ENCODE measurements at regions not wholly inside any gene's neighbourhood (a gene's known extent, or its start where the extent isn't known, plus 50 kb on each side); places are given as distances from the start of the nearest gene placed in this dataset.

GRCh38 chr4:108428923-108429322 is 191.5 kb upstream of the RPL34 start:
- no peaks in the 10 kb centered on the region for H3K9me3 Mint-ChIP-seq (ENCODE audit: unreplicated experiment)
- H3K4me3 Mint-ChIP-seq (ENCODE audit: unreplicated experiment), result no peak overlapping the region
- H3K4me1 Mint-ChIP-seq (ENCODE audit: low read depth, unreplicated experiment), result no peaks in the 10 kb centered on the region
- no peak overlapping the region for H3K27ac Mint-ChIP-seq (ENCODE audit: unreplicated experiment)
- H3K27me3 Mint-ChIP-seq (ENCODE audit: unreplicated experiment), result no peaks in the 10 kb centered on the region
- TF ChIP-seq CTCF (IDR thresholded peaks at IDR 0.05; ENCODE audit: partially characterized antibody, unreplicated experiment), result no peak
- H3K36me3 Mint-ChIP-seq (ENCODE audit: unreplicated experiment), result no peaks in the 10 kb centered on the region
- no peak for DNase-seq

- DNase-seq, result no peak
- H3K9me3 Mint-ChIP-seq (ENCODE audit: unreplicated experiment), result no peaks in the 10 kb centered on the region
- H3K27me3 Mint-ChIP-seq (ENCODE audit: unreplicated experiment), result no peaks in the 10 kb centered on the region
- H3K27ac Mint-ChIP-seq (ENCODE audit: unreplicated experiment), result no peak overlapping the region
- TF ChIP-seq CTCF (IDR thresholded peaks at IDR 0.05; ENCODE audit: partially characterized antibody, unreplicated experiment), result no peak
- H3K36me3 Mint-ChIP-seq (ENCODE audit: unreplicated experiment), result peaks cover 2% of the 10 kb centered on the region
- no peak overlapping the region for H3K4me3 Mint-ChIP-seq (ENCODE audit: unreplicated experiment)
- no peaks in the 10 kb centered on the region for H3K4me1 Mint-ChIP-seq (ENCODE audit: low read depth, unreplicated experiment)
Measured at GRCh38 chr4:108427946-108428485, 192.4 kb upstream of the RPL34 start.

GRCh38 chr4:108426493-108426892 is 193.9 kb upstream of the RPL34 start:
- Mint-ChIP-seq H3K36me3 (ENCODE audit: unreplicated experiment) (peaks cover 8% of the 10 kb centered on the region), H3K27ac (ENCODE audit: unreplicated experiment) (no peak overlapping the region), H3K27me3 (ENCODE audit: unreplicated experiment) (no peaks in the 10 kb centered on the region), H3K4me1 (ENCODE audit: low read depth, unreplicated experiment) (no peaks in the 10 kb centered on the region), H3K9me3 (ENCODE audit: unreplicated experiment) (peaks cover 1% of the 10 kb centered on the region), H3K4me3 (ENCODE audit: unreplicated experiment) (no peak overlapping the region)
- TF ChIP-seq CTCF (IDR thresholded peaks at IDR 0.05; ENCODE audit: partially characterized antibody, unreplicated experiment), result no peak
- no peak for DNase-seq

- no peaks in the 10 kb centered on the region for H3K27me3 Mint-ChIP-seq (ENCODE audit: unreplicated experiment)
- no peak for TF ChIP-seq CTCF (IDR thresholded peaks at IDR 0.05; ENCODE audit: partially characterized antibody, unreplicated experiment)
- H3K9me3 Mint-ChIP-seq (ENCODE audit: unreplicated experiment), result peaks cover 1% of the 10 kb centered on the region
- no peak overlapping the region for H3K4me3 Mint-ChIP-seq (ENCODE audit: unreplicated experiment)
- no peaks in the 10 kb centered on the region for H3K4me1 Mint-ChIP-seq (ENCODE audit: low read depth, unreplicated experiment)
- H3K36me3 Mint-ChIP-seq (ENCODE audit: unreplicated experiment), result peaks cover 8% of the 10 kb centered on the region
- DNase-seq, result no peak
- no peak overlapping the region for H3K27ac Mint-ChIP-seq (ENCODE audit: unreplicated experiment)
Measured at GRCh38 chr4:108425988-108426387, 194.4 kb upstream of the RPL34 start.

GRCh38 chr4:108417923-108418322 is 202.5 kb upstream of the RPL34 start:
- Mint-ChIP-seq H3K9me3 (ENCODE audit: unreplicated experiment) (peaks cover 1% of the 10 kb centered on the region), H3K4me1 (ENCODE audit: low read depth, unreplicated experiment) (no peaks in the 10 kb centered on the region), H3K27ac (ENCODE audit: unreplicated experiment) (no peak overlapping the region), H3K36me3 (ENCODE audit: unreplicated experiment) (peaks cover 5% of the 10 kb centered on the region), H3K27me3 (ENCODE audit: unreplicated experiment) (no peaks in the 10 kb centered on the region), H3K4me3 (ENCODE audit: unreplicated experiment) (no peak overlapping the region)
- no peak for DNase-seq
- TF ChIP-seq CTCF (IDR thresholded peaks at IDR 0.05; ENCODE audit: partially characterized antibody, unreplicated experiment), result no peak
